D721Med (cell line): ENCODE measurements at regions not wholly inside any gene's neighbourhood (a gene's known extent, or its start where the extent isn't known, plus 50 kb on each side); places are given as distances from the start of the nearest gene placed in this dataset.

Source experiments
- DNase-seq: peaks from one replicate; pipeline ENCODE4 v3.0.0; 2011; ENCODE audit warnings: low spot score; ENCODE audit not compliant: insufficient read length
- FAIRE-seq: peaks from 2 replicates; lab custom pipeline; 2011; peaks lifted over from hg19 to GRCh38; lab: Jason Lieb, UNC
- TF ChIP-seq, protein P1 (sequence below): IDR thresholded peaks from 2 replicates; pipeline ENCODE4 v1.5.1; 2012; ENCODE audit warnings: mild to moderate bottlenecking, control low read depth; ENCODE audit not compliant: insufficient read depth; ENCODE audit errors: missing control alignments

DNA sequence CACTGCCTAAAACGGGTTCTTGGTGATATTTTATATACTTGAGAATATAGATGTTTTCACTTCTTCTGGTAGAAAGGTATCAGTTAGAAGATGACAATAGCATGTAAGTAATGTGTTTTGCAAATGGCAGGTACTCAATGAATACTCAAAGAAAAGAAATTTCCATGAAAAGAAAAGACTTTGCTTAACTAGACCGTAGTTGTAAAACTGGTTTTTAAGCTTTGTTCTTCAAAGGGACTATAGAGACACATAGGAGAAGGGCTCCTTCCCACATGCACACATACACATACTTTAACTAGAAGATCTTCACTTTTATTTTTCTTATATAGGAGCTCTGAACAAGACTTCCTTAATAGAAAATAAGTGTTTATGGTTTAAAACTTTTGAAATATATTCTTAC, 215.3 kb upstream of the RND3 start:
- DNase-seq: no peak
- TF ChIP-seq, protein P1, sequence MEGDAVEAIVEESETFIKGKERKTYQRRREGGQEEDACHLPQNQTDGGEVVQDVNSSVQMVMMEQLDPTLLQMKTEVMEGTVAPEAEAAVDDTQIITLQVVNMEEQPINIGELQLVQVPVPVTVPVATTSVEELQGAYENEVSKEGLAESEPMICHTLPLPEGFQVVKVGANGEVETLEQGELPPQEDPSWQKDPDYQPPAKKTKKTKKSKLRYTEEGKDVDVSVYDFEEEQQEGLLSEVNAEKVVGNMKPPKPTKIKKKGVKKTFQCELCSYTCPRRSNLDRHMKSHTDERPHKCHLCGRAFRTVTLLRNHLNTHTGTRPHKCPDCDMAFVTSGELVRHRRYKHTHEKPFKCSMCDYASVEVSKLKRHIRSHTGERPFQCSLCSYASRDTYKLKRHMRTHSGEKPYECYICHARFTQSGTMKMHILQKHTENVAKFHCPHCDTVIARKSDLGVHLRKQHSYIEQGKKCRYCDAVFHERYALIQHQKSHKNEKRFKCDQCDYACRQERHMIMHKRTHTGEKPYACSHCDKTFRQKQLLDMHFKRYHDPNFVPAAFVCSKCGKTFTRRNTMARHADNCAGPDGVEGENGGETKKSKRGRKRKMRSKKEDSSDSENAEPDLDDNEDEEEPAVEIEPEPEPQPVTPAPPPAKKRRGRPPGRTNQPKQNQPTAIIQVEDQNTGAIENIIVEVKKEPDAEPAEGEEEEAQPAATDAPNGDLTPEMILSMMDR: no peak
- no peak for FAIRE-seq

DNA sequence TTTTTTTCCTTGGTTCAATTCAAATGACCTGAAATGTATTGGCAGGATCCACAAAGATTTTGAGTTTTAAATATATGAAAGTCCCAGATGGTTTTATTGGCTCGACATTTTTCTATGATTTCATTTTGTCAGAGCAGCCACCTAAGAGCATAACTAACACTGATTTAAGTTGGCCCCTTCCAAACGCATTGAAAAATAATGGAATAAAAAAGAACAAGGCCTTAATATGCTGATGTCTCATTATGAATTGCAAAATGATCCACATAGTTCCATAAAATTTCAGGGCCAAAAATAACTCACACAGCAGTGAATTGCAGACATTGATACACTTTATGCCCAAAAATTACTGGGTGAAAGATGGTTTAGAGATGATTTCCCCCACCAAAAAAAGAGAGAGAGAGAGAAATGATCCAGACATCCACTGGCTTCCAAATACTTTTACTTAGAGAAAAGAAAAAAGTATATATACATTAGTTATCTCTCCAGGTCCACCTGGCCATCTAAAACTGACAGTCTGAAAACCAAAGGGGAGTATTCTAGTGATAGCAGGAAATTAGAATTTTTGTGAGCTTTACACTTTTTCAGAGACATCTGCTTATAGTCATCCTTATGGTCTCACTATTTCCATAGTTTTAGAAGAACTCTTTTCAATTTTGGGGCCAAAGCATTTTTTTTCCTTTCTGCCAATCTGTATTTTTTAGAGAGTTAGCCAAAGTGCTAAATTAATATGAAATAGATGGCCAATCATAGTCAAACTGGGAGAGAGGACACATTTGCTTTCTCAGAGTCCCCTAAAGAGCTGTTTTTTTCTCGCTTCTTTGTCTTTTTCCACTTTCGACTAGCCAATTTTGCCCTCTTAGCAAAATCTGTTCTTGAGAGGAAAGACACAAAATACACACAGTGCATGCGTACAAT, 213.5 kb upstream of the RND3 start:
- TF ChIP-seq, protein P1: no peak
- FAIRE-seq: no peak
- no peak for DNase-seq

DNA sequence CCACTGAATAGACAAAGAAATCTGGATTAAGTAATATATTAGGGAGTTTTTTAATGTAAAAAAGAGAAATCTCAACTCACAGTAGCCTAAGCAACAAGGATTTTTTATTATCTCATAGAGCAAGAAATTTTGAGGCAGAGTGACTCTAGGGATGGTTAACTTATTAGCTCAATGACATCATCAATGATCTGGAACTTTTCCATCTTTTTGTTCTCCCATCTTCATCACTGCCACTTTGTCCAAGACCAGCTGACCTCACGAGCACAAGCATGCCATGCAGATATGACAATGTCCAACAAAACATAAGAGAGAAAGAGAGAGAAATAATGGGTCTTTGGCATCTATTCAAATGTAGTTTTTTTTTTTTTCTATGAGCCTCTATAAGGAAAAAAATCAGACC, 211.8 kb upstream of the RND3 start:
- DNase-seq (no peak), FAIRE-seq (no peak)
- TF ChIP-seq, protein P1: no peak

DNA sequence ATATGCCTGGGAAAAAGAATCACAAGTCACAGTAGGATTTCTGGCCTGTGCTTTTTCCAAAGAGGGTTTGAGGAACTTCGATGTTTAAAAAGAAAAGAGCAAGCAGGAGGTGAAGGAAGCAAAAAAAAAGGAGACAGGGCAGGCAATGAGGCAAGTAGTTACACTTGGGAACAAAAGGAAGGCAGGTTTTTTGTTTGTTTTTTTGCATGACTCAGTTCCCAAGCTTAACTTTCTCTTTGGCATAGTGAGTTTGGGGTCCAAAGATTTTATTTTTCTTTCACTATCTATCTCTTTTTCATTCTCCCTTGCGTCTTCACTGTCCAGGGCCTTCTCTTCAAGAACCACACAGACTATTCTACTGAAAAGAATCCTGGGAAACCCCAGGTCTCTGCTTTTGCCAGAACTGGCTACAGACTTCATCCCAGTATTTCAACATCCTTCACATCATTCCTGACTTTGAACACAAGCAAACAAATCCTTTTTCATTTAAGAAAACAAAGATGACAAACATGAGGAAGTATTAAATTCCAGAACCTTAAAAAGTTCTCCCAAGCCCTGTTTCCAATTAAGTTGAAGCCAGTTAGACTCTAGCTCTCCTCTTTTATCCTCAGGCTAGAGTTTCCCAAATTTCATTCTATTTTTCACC, 210.7 kb upstream of the RND3 start:
- DNase-seq (no peak), FAIRE-seq (no peak)
- TF ChIP-seq, protein P1: no peak

DNA sequence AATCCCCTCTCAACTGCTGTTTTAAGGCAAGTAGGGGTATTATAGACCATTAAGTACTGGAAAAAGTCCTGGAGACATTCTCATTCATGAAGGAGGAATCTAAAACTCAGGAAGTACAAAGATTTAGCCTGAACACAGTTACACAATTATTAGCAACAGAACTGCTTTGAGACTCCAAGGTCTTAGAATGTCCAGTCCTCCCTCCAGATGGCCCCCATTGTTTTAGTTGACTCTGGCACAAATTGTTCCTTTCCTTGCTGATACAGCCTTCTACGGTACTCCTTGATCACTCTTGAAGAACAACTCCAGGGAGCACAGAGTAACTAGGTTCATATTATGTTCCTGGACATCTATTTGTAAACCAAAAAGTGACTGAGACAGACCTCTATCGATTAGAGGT, 210.1 kb upstream of the RND3 start:
- TF ChIP-seq, protein P1: no peak
- FAIRE-seq (no peak), DNase-seq (no peak)

DNA sequence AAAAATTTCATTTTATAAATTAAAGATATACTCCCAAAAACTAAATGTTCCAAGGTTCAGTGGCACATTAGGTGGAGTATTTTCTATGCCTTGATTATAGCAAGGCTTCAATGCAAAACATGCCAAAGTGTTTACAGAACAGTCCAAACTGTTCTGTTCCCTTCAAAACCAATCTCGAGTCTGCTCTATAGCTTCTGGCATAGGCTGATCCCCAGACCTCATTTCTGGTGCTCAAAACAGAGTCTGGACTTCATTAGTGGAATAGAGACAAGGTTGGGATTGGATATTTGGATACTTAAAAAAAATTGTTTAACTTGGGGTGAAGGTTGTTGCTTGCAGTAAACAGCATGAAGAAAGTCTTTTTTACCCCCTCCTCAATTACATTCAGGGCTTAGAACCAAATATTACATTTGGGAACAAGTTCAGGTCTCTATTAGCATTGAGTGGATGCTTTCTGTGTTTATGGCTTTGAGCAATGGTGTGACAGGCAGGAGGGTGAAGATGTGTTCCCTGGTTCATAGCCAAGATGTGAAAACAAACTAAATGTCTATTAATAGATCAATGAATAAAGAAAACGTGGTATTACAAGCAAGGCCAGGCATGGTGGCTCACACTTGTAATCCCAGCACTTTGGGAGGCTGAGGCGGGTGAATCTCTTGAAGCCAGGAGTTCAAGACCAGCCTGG, 208.1 kb upstream of the RND3 start:
- FAIRE-seq (no peak), DNase-seq (no peak)
- TF ChIP-seq, protein P1: no peak
